Lung (tissue), 11 donors: ENCODE measurements at regions not wholly inside any gene's neighbourhood (a gene's known extent, or its start where the extent isn't known, plus 50 kb on each side); places are given as distances from the start of the nearest gene placed in this dataset.

ENCODE experiments used
- ATAC-seq: fragments of 200-7000 bp; cut with Tn5 transposase; one replicate; pipeline ENCODE4 v1.9.1; 2020; ENCODE audit warnings: moderate number of reproducible peaks; ENCODE audit not compliant: insufficient read depth, low FRiP score
- DNase-seq, 3 donors: peaks; one replicate each; pipeline ENCODE4 v3.0.0-alpha.2; 2013 to 2017
- H3K27ac ChIP-seq, 2 donors: one replicate each; pipeline ENCODE4 v1.5.1; 2013; ENCODE audit warnings: mild to moderate bottlenecking in 2 of 2, moderate library complexity in 2 of 2, control low read depth in 1 of 2, inconsistent platforms in 1 of 2, low read depth in 1 of 2, low read length in 1 of 2
- H3K27me3 ChIP-seq, 3 donors: one replicate each; pipeline ENCODE4 v1.5.1; 2013; ENCODE audit warnings: low read length in 2 of 3; ENCODE audit not compliant: control insufficient read depth in 3 of 3, insufficient read depth in 3 of 3
- H3K36me3 ChIP-seq, 4 donors: one replicate each; pipeline ENCODE4 v1.5.1; 2013; ENCODE audit warnings: low read length in 4 of 4, mild to moderate bottlenecking in 1 of 4, moderate library complexity in 1 of 4; ENCODE audit not compliant: control insufficient read depth in 4 of 4, insufficient read depth in 4 of 4
- H3K4me1 ChIP-seq, 5 donors: one replicate each; pipeline ENCODE4 v1.5.1; 2013; ENCODE audit warnings: low read length in 5 of 5, mild to moderate bottlenecking in 2 of 5, moderate library complexity in 1 of 5; ENCODE audit not compliant: control insufficient read depth in 5 of 5, insufficient read depth in 5 of 5
- H3K4me3 ChIP-seq: one replicate; pipeline ENCODE4 v1.5.1; 2013; ENCODE audit warnings: mild to moderate bottlenecking, control low read depth, moderate library complexity
- H3K9ac ChIP-seq, 2 donors: one replicate each; pipeline ENCODE4 v1.5.1; 2013; ENCODE audit warnings: low read length in 2 of 2, control low read depth in 1 of 2; ENCODE audit not compliant: insufficient read depth in 1 of 2
- H3K9me3 ChIP-seq, 4 donors: one replicate each; pipeline ENCODE4 v1.5.1; 2013; ENCODE audit warnings: low read length in 3 of 4, mild to moderate bottlenecking in 1 of 4, moderate library complexity in 1 of 4; ENCODE audit not compliant: control insufficient read depth in 4 of 4, insufficient read depth in 3 of 4
- CTCF ChIP-seq: IDR thresholded peaks from 2 replicates; pipeline ENCODE4 v1.5.1; 2012; ENCODE audit warnings: mild to moderate bottlenecking; ENCODE audit errors: control extremely low read depth, extremely low read depth
- WGBS, 2 donors: extraction: QIAGEN DNeasy Blood & Tissue Kit; methylation state at CpG; one replicate each; pipeline ENCODE4 v1.1.7; 2013; 5-methylcytosine and 5-hydroxymethylcytosine counted together
- donor health status: control.
- donor health status: control.
- donor health status: Bipolar disorder and iron deficiency.
- donor health status: healthy.
- donor health status: DM: yes; HTN: yes; CAD: no.

GRCh38 chr4:128553686-128554515, 255.6 kb upstream of the JADE1 start:
- Histone ChIP-seq H3K9me3 (peaks cover 0 to 1% (median 0%) of the 10 kb centered on the region in 4 donors), H3K27me3 (no peaks in the 10 kb centered on the region), H3K27ac (peak overlapping the region; percentile 21 to 97), H3K4me3 (no peak overlapping the region), H3K9ac (peak overlapping the region in 1 of 2 donors; percentile 83), H3K36me3 (no peaks in the 10 kb centered on the region), H3K4me1 (peaks cover 2 to 14% (median 8%) of the 10 kb centered on the region in 5 donors)
- ATAC-seq (no peak), DNase-seq (no peak)
- WGBS, 2 donors: 21 to 31% methylated on average over 5 of the region's 5 CpGs
- TF ChIP-seq CTCF: no peak

GRCh38 chr4:128552586-128552907, 257.0 kb upstream of the JADE1 start:
- TF ChIP-seq CTCF: no peak
- no peaks in the 10 kb centered on the region for H3K27me3 ChIP-seq
- peaks cover 2 to 14% (median 8%) of the 10 kb centered on the region in 5 donors for H3K4me1 ChIP-seq
- H3K9me3 ChIP-seq: peaks cover 0 to 1% (median 0%) of the 10 kb centered on the region in 4 donors
- ATAC-seq (no peak), DNase-seq (no peak)
- H3K9ac ChIP-seq: peak overlapping the region in 1 of 2 donors; percentile 83
- H3K27ac ChIP-seq: peak overlapping the region; percentile 47 to 79
- H3K36me3 ChIP-seq: no peaks in the 10 kb centered on the region
- H3K4me3 ChIP-seq: no peak overlapping the region
- WGBS, 2 donors: 93 to 100% methylated on average over 4 of the region's 4 CpGs

- WGBS, 2 donors: 92 to 97% methylated on average over 4 of the region's 4 CpGs
- no peak for TF ChIP-seq CTCF
- no peak overlapping the region for H3K4me3 ChIP-seq
Observed at GRCh38 chr4:128551280-128551679, 258.2 kb upstream of the JADE1 start.

More at GRCh38 chr4:128551280-128551679, 258.2 kb upstream of the JADE1 start:
- Histone ChIP-seq H3K27ac (no peak overlapping the region), H3K4me1 (peaks cover 2 to 14% (median 8%) of the 10 kb centered on the region in 5 donors), H3K9ac (no peak overlapping the region), H3K36me3 (no peaks in the 10 kb centered on the region), H3K27me3 (no peaks in the 10 kb centered on the region), H3K9me3 (peaks cover 0 to 1% (median 0%) of the 10 kb centered on the region in 4 donors)
- DNase-seq (no peak), ATAC-seq (no peak)
